GM13977 (cell line): ENCODE measurements at regions not wholly inside any gene's neighbourhood (a gene's known extent, or its start where the extent isn't known, plus 50 kb on each side); places are given as distances from the start of the nearest gene placed in this dataset.

Source experiments
- DNase-seq: peaks from one replicate; pipeline ENCODE4 v3.0.0; 2012; ENCODE audit warnings: low spot score
- CTCF ChIP-seq: IDR thresholded peaks from 2 replicates; pipeline ENCODE4 v1.5.1; 2012; ENCODE audit warnings: mild to moderate bottlenecking, control low read depth; ENCODE audit not compliant: insufficient read depth; ENCODE audit errors: extremely low read depth, missing control alignments
- in situ Hi-C: fragments of 300-500 bp; cut with MboI; formaldehyde crosslinking; loops from one replicate; pipeline ENCODE4 v1.12.0; 2022; ENCODE audit warnings: low sequenced_read_pairs, low pct_unique_long_range_greater_than_20kb, mixed read lengths, inconsistent platforms; ENCODE audit not compliant: unreplicated experiment

DNA sequence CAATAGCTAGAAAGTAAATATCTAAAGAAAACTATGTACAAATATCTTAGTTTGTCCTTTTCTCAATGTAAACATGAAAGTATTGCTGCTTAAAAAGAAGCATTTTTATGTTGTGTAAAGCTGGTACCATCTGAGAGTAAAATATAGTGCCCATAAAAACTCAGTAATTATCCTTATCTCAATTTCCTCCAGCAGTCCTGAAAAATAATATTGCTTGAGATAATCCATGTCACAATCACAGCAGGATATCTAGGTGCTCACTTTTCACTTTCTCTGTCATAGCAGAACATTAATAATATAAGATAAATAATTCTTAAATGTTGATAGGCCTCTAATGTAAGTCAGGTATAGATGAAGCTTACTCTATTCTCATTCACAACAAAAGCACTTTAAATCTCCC lies 285.5 kb downstream of the ZBBX start:
- in situ Hi-C loops: no loop called here
- TF ChIP-seq CTCF: no peak
- DNase-seq: no peak

DNA sequence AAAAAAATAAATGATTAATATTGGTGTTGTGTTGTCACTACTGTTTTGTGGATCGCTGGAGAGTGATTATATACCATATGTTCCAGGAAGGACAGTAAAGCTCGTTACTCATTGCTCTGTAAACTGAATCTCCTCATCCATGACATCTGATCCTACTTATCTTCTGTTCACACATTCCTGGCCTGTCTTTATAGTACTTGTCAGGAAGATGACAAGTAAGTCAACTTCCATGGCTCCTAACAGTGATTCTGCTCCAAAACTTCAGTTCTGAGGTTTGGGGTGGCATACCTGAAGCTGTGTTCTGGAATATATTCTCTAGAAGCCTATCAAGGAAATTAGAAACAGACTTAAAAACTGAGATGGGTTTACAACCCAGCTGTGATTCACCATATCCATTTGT lies 288.9 kb downstream of the ZBBX start:
- no peak for TF ChIP-seq CTCF
- DNase-seq: no peak
- in situ Hi-C loops: no loop called here

DNA sequence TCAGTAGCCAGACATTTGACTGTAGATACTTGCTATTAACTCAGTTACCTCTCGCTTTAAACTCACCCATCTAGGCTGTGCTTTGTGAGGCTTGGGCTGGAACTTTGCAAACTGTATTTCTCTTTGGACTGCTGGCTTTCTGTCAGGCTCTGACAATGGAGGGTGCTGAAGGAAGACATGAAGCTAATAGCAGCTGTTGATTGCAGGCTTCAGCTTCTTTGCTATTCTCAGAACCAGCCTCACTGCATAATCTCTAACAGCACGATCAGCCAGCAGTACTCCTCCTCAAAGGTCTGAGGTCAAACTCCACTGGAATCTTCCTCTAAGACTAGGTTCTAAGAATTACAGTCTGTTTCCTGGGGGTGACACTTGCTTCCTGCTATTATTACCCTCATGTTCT lies 295.6 kb downstream of the ZBBX start:
- DNase-seq: no peak
- in situ Hi-C loops: no loop called here
- TF ChIP-seq CTCF: no peak

DNA sequence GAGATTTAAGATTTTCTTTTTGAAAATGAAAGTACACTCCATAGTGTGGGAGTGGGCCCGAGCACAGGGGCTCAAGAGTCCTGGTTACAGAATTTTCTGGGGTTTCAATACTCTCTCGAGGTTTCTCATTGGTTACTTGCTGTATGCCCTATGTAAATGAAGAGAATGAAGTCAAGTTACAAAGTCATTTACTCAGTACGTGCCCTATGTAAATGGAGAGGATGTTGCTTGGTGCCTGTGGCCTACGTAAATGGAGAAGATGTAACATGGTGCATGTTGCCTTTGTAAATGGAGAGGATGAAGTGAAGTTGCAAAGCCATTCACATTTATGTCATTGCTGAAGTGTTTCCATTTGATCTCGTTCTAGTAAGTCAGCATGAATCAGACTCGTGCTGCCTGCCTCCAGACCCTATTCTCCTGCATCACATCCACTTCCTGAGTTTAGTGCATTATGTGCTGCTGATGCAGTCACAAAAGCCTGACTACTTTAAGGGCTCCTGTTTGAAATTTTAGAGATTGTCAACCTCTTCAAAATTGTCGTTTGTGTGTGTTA lies 302.0 kb downstream of the ZBBX start:
- in situ Hi-C loops: no loop called here
- DNase-seq: no peak
- TF ChIP-seq CTCF: no peak

- TF ChIP-seq CTCF: no peak
- no peak for DNase-seq
- in situ Hi-C loops: no loop called here
These were observed 312.3 kb downstream of the ZBBX start for GRCh38 chr3:167067787-167068161.

DNA sequence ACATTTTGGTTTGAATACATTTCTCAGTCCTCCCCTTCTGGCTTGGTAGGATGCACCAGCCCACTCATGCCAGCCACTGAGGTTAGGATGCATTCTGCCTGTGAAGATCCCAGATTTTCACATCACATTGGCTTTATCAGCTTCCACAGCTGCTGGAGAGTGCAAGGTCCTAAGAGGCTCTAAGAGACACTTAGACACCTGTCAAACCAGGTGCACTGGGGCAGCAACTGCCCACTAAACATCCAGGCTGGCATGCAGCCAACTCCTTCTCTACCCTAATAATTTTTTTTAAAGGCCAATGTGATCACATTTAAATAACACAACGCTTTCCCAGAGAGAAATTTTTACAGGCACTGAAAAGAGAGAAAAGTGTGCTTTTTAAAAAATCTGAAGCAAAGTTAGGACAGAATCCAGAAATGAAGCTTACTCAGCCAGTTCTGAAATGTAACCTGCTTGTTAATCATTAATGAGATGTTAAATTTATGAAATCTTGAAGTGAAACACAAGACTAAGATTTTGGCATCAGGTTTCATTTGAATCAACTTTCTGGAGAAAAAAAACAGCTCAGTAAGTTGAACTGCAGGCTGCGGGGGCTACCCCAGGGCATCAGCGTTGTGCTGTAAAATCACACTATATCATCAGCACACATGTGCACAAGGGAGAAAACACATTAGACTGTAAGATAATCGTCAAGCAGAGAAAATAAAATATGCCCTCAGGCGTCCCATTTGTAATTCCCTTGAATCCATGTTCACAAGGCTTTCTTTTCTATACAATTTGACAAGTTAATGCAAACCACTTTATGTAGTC lies 312.9 kb downstream of the ZBBX start:
- in situ Hi-C loops: no loop called here
- TF ChIP-seq CTCF: no peak
- DNase-seq: no peak
